ENCODE measurements at regions not wholly inside any gene's neighbourhood (a gene's known extent, or its start where the extent isn't known, plus 50 kb on each side); places are given as distances from the start of the nearest gene placed in this dataset.

- DNase-seq (no peak), ATAC-seq (no peak)
- Histone ChIP-seq H3K4me1 (ENCODE audit: control insufficient read depth, insufficient read depth, low read length) (peaks cover 2% of the 10 kb centered on the region), H3K9me3 (ENCODE audit: control insufficient read depth, low read length) (no peaks in the 10 kb centered on the region), H3K27me3 (ENCODE audit: control insufficient read depth, insufficient read depth) (no peaks in the 10 kb centered on the region), H3K4me3 (ENCODE audit: low read length) (no peak overlapping the region), H3K27ac (ENCODE audit: low read length) (no peak overlapping the region)
- intact Hi-C loops (cut with DNase I) = no loop called here
- 69% methylated on average over 4 of the region's 4 CpGs for WGBS
These were observed 218.9 kb downstream of the EPHA4 start for GRCh38 chr2:221353201-221353600.

GRCh38 chr2:221360312-221360711 is 211.8 kb downstream of the EPHA4 start:
- Histone ChIP-seq H3K4me3 (ENCODE audit: low read length) (no peak overlapping the region), H3K27ac (ENCODE audit: low read length) (no peak overlapping the region), H3K4me1 (ENCODE audit: control insufficient read depth, insufficient read depth, low read length) (peaks cover 2% of the 10 kb centered on the region), H3K9me3 (ENCODE audit: control insufficient read depth, low read length) (no peaks in the 10 kb centered on the region), H3K27me3 (ENCODE audit: control insufficient read depth, insufficient read depth) (no peaks in the 10 kb centered on the region)
- intact Hi-C loops (cut with DNase I) = no loop called here
- WGBS = 90% methylated on average over 3 of the region's 3 CpGs
- no peak for ATAC-seq
- no peak for DNase-seq

GRCh38 chr2:221360742-221361141 is 211.4 kb downstream of the EPHA4 start:
- DNase-seq = no peak
- H3K9me3 ChIP-seq (ENCODE audit: control insufficient read depth, low read length) = no peaks in the 10 kb centered on the region
- no peak overlapping the region for H3K27ac ChIP-seq (ENCODE audit: low read length)
- no peak overlapping the region for H3K4me3 ChIP-seq (ENCODE audit: low read length)
- H3K27me3 ChIP-seq (ENCODE audit: control insufficient read depth, insufficient read depth) = no peaks in the 10 kb centered on the region
- intact Hi-C loops (cut with DNase I) = no loop called here
- WGBS = 41% methylated on average over 6 of the region's 6 CpGs
- H3K4me1 ChIP-seq (ENCODE audit: control insufficient read depth, insufficient read depth, low read length) = no peaks in the 10 kb centered on the region
- no peak for ATAC-seq

GRCh38 chr2:221361633-221362032 is 210.5 kb downstream of the EPHA4 start:
- H3K27ac ChIP-seq (ENCODE audit: low read length) = no peak overlapping the region
- H3K9me3 ChIP-seq (ENCODE audit: control insufficient read depth, low read length) = no peaks in the 10 kb centered on the region
- intact Hi-C loops (cut with DNase I) = no loop called here
- no peak overlapping the region for H3K4me3 ChIP-seq (ENCODE audit: low read length)
- no peaks in the 10 kb centered on the region for H3K27me3 ChIP-seq (ENCODE audit: control insufficient read depth, insufficient read depth)
- 92% methylated on average over 4 of the region's 4 CpGs for WGBS
- H3K4me1 ChIP-seq (ENCODE audit: control insufficient read depth, insufficient read depth, low read length) = no peaks in the 10 kb centered on the region
- ATAC-seq (no peak), DNase-seq (no peak)

GRCh38 chr2:221364672-221365071 is 207.4 kb downstream of the EPHA4 start:
- H3K9me3 ChIP-seq (ENCODE audit: control insufficient read depth, low read length) = no peaks in the 10 kb centered on the region
- H3K4me3 ChIP-seq (ENCODE audit: low read length) = no peak overlapping the region
- no peaks in the 10 kb centered on the region for H3K27me3 ChIP-seq (ENCODE audit: control insufficient read depth, insufficient read depth)
- DNase-seq (no peak), ATAC-seq (no peak)
- no peak overlapping the region for H3K27ac ChIP-seq (ENCODE audit: low read length)
- intact Hi-C loops (cut with DNase I) = no loop called here
- no peaks in the 10 kb centered on the region for H3K4me1 ChIP-seq (ENCODE audit: control insufficient read depth, insufficient read depth, low read length)
- 88% methylated on average over 3 of the region's 3 CpGs for WGBS

Small RNAs in the stretch of these regions (microRNA-seq; reads per million reads assigned to microRNA genes)
- gene MIR4268 = 0 reads per million in 2 donors
